NCI-H524 treated with DMSO at 0.1 percent for 48 hours (cell line): ENCODE measurements at regions not wholly inside any gene's neighbourhood (a gene's known extent, or its start where the extent isn't known, plus 50 kb on each side); places are given as distances from the start of the nearest gene placed in this dataset.

Experiments used
- DNase-seq: peaks from one replicate; lab custom pipeline; 2025; lab: John Stamatoyannopoulos, UW

- no peak for DNase-seq
These were observed 168.5 kb upstream of the GLI2 start for GRCh38 chr2:120567128-120567527.

GRCh38 chr2:120568089-120568974 lies 167.3 kb upstream of the GLI2 start:
- no peak for DNase-seq

- no peak for DNase-seq
These were observed 166.7 kb upstream of the GLI2 start for GRCh38 chr2:120568975-120569268.

- DNase-seq, result no peak
These were observed 165.7 kb upstream of the GLI2 start for GRCh38 chr2:120570001-120570400.

- no peak for DNase-seq
These were observed 165.1 kb upstream of the GLI2 start for GRCh38 chr2:120570546-120570945.

- no peak for DNase-seq
These were observed 164.5 kb upstream of the GLI2 start for GRCh38 chr2:120571015-120571728.

GRCh38 chr2:120572226-120572625 lies 163.4 kb upstream of the GLI2 start:
- DNase-seq, result no peak

- no peak for DNase-seq
These were observed 161.0 kb upstream of the GLI2 start for GRCh38 chr2:120574620-120575019.

- no peak for DNase-seq
These were observed 159.7 kb upstream of the GLI2 start for GRCh38 chr2:120575966-120576365.

- no peak for DNase-seq
These were observed 158.9 kb upstream of the GLI2 start for GRCh38 chr2:120576509-120577474.

GRCh38 chr2:120577721-120578295 lies 157.9 kb upstream of the GLI2 start:
- DNase-seq, result no peak

GRCh38 chr2:120578576-120579352 lies 156.9 kb upstream of the GLI2 start:
- no peak for DNase-seq

- DNase-seq, result no peak
These were observed 155.6 kb upstream of the GLI2 start for GRCh38 chr2:120579916-120580685.

GRCh38 chr2:120580709-120581108 lies 155.0 kb upstream of the GLI2 start:
- DNase-seq, result no peak

GRCh38 chr2:120583121-120583520 lies 152.5 kb upstream of the GLI2 start:
- DNase-seq, result no peak

GRCh38 chr2:120583851-120584570 lies 151.7 kb upstream of the GLI2 start:
- DNase-seq, result no peak

- DNase-seq, result no peak
These were observed 149.0 kb upstream of the GLI2 start for GRCh38 chr2:120586507-120587278.

GRCh38 chr2:120587279-120587996 lies 148.2 kb upstream of the GLI2 start:
- DNase-seq, result no peak
